ENCODE measurements at regions not wholly inside any gene's neighbourhood (a gene's known extent, or its start where the extent isn't known, plus 50 kb on each side); places are given as distances from the start of the nearest gene placed in this dataset.
"Not testable (repeated sequence)": the region's sequence is repeated elsewhere in the genome, so short reads cannot be mapped to it uniquely, and the experiment has no call there.

GRCh38 chr4:28269426-28269825, 1408.8 kb downstream of the STIM2 start:
- intact Hi-C loops (cut with DNase I), result no loop called here

GRCh38 chr4:28277931-28278330, 1417.3 kb downstream of the STIM2 start:
- intact Hi-C loops (cut with DNase I), result no loop called here
- no peak for DNase-seq (ENCODE audit: low spot score)

More at GRCh38 chr4:28269426-28269825, 1408.8 kb downstream of the STIM2 start:
- DNase-seq (ENCODE audit: low spot score), result no peak

- intact Hi-C loops (cut with DNase I), result no loop called here
- no peak for DNase-seq (ENCODE audit: low spot score)
Measured at GRCh38 chr4:28278676-28279075, 1418.0 kb downstream of the STIM2 start.

GRCh38 chr4:28279249-28279648, 1418.6 kb downstream of the STIM2 start:
- no peak for DNase-seq (ENCODE audit: low spot score)
- intact Hi-C loops (cut with DNase I), result no loop called here

- DNase-seq (ENCODE audit: low spot score); intact Hi-C loops (cut with DNase I): not testable (repeated sequence)
Measured at GRCh38 chr4:28286266-28286665, 1425.6 kb downstream of the STIM2 start.

GRCh38 chr4:28287831-28288233, 1427.2 kb downstream of the STIM2 start:
- no peak for DNase-seq (ENCODE audit: low spot score)
- intact Hi-C loops (cut with DNase I), result no loop called here

GRCh38 chr4:28296239-28296638, 1435.6 kb downstream of the STIM2 start:
- intact Hi-C loops (cut with DNase I), result no loop called here
- no peak for DNase-seq (ENCODE audit: low spot score)

- no peak for DNase-seq (ENCODE audit: low spot score)
- intact Hi-C loops (cut with DNase I), result no loop called here
Measured at GRCh38 chr4:28310926-28311325, 1450.3 kb downstream of the STIM2 start.

GRCh38 chr4:28312497-28312896, 1451.9 kb downstream of the STIM2 start:
- DNase-seq (ENCODE audit: low spot score); intact Hi-C loops (cut with DNase I): not testable (repeated sequence)

- no peak for DNase-seq (ENCODE audit: low spot score)
- intact Hi-C loops (cut with DNase I), result no loop called here
Measured at GRCh38 chr4:28313729-28314713, 1453.4 kb downstream of the STIM2 start.

- intact Hi-C loops (cut with DNase I), result no loop called here
- no peak for DNase-seq (ENCODE audit: low spot score)
Measured at GRCh38 chr4:28317221-28317620, 1456.6 kb downstream of the STIM2 start.

GRCh38 chr4:28334249-28334648, 1473.6 kb downstream of the STIM2 start:
- DNase-seq (ENCODE audit: low spot score), result no peak
- intact Hi-C loops (cut with DNase I), result no loop called here

- DNase-seq (ENCODE audit: low spot score), result no peak
- intact Hi-C loops (cut with DNase I), result no loop called here
Measured at GRCh38 chr4:28341784-28342183, 1481.1 kb downstream of the STIM2 start.

- intact Hi-C loops (cut with DNase I), result no loop called here
Measured at GRCh38 chr4:28350485-28350884, 1489.8 kb downstream of the STIM2 start.

GRCh38 chr4:28351102-28351501, 1490.5 kb downstream of the STIM2 start:
- no peak for DNase-seq (ENCODE audit: low spot score)
- intact Hi-C loops (cut with DNase I), result no loop called here

More at GRCh38 chr4:28350485-28350884, 1489.8 kb downstream of the STIM2 start:
- no peak for DNase-seq (ENCODE audit: low spot score)

GRCh38 chr4:28351826-28352225, 1491.2 kb downstream of the STIM2 start:
- no peak for DNase-seq (ENCODE audit: low spot score)
- intact Hi-C loops (cut with DNase I), result no loop called here

GRCh38 chr4:28354880-28355656, 1494.4 kb downstream of the STIM2 start:
- no peak for DNase-seq (ENCODE audit: low spot score)
- intact Hi-C loops (cut with DNase I), result no loop called here

- no peak for DNase-seq (ENCODE audit: low spot score)
- intact Hi-C loops (cut with DNase I), result no loop called here
Measured at GRCh38 chr4:28357990-28358389, 1497.3 kb downstream of the STIM2 start.

- intact Hi-C loops (cut with DNase I), result no loop called here
- DNase-seq (ENCODE audit: low spot score), result no peak
Measured at GRCh38 chr4:28358606-28359005, 1498.0 kb downstream of the STIM2 start.

- DNase-seq (ENCODE audit: low spot score), result no peak
- intact Hi-C loops (cut with DNase I), result no loop called here
Measured at GRCh38 chr4:28360681-28361080, 1500.0 kb downstream of the STIM2 start.

GRCh38 chr4:28362169-28362568, 1501.5 kb downstream of the STIM2 start:
- intact Hi-C loops (cut with DNase I), result no loop called here
- DNase-seq (ENCODE audit: low spot score), result no peak
